HEK293 (cell line): ENCODE measurements at regions not wholly inside any gene's neighbourhood (a gene's known extent, or its start where the extent isn't known, plus 50 kb on each side); places are given as distances from the start of the nearest gene placed in this dataset.

Source experiments
- KLF7 ChIP-seq: fragments of 450-650 bp; formaldehyde crosslinking; IDR thresholded peaks from 2 replicates; pipeline ENCODE4 v1.5.1; 2016; ENCODE audit warnings: missing biosample characterization, missing genetic modification characterization, borderline replicate concordance
- PRDM4 ChIP-seq: fragments of 450-650 bp; formaldehyde crosslinking; IDR thresholded peaks from 2 replicates; pipeline ENCODE4 v1.5.1; 2017; ENCODE audit warnings: missing biosample characterization, missing genetic modification characterization
- TF ChIP-seq, protein P1 (sequence below): fragments of 450-650 bp; formaldehyde crosslinking; IDR thresholded peaks from 2 replicates; pipeline ENCODE4 v1.5.1; 2016; ENCODE audit warnings: missing biosample characterization, missing genetic modification characterization

DNA sequence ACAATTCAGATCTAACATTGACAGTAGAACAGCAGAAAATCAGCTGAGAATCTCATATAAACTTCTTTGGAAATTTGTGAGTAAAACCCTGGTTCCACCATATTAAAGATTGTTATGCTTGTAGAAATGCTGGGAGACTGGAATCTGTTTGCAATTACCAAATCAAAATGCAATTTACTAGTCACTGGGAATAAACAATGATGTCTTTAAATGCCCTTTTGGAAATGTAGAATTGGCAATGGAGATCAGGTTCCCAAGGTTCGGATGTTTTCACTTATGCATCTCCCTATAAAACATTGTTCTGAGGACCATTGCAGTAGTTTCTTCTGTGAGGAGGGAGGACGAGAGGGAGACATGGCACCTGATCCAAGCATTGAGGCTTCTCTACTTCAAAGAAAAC lies 384.4 kb downstream of the TMEM167A start:
- TF ChIP-seq KLF7 (tag by site-specific recombination) (no peak), PRDM4 (tag by site-specific recombination) (no peak)
- TF ChIP-seq, protein P1, sequence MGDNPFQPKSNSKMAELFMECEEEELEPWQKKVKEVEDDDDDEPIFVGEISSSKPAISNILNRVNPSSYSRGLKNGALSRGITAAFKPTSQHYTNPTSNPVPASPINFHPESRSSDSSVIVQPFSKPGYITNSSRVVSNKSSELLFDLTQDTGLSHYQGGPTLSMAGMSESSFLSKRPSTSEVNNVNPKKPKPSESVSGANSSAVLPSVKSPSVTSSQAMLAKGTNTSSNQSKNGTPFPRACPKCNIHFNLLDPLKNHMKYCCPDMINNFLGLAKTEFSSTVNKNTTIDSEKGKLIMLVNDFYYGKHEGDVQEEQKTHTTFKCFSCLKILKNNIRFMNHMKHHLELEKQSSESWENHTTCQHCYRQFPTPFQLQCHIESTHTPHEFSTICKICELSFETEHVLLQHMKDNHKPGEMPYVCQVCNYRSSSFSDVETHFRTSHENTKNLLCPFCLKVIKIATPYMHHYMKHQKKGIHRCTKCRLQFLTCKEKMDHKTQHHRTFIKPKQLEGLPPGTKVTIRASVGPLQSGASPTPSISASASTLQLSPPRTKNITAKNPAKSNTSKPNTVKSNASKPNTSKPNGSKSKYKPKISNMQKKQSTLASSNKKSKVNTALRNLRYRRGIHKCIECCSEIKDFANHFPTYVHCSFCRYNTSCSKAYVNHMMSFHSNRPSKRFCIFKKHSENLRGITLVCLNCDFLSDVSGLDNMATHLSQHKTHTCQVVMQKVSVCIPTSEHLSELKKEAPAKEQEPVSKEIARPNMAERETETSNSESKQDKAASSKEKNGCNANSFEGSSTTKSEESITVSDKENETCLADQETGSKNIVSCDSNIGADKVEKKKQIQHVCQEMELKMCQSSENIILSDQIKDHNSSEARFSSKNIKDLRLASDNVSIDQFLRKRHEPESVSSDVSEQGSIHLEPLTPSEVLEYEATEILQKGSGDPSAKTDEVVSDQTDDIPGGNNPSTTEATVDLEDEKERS (tag by site-specific recombination), result no peak
